ENCODE measurements at regions not wholly inside any gene's neighbourhood (a gene's known extent, or its start where the extent isn't known, plus 50 kb on each side); places are given as distances from the start of the nearest gene placed in this dataset.

DNA sequence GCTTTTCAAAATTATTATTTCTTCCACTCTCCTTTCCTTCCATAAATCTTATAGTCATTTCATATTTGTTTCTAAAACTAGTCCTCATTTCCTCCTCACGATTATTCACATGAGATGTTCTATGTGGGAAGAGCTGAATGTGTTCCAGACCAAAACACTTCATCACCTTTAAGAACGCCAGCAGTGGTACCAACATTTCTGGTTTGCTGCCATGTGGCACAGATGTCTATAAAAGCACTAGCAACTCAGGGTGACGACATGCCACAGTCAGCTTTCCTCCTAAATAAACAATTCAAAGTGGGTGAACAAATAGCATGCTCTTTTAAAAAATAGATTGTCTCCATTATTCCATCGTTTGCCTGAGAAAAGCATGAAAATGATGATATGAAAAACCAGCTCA lies 1217.8 kb upstream of the ADGRL2 start:
- H3K4me1 ChIP-seq = no peaks in the 10 kb centered on the region
- 64% methylated on average over 4 of the region's 4 CpGs for WGBS (ENCODE audit: insufficient coverage, low coverage, low lambda C conversion rate, missing lambda C conversion rate)
- intact Hi-C loops (cut with DNase I) = no loop called here
- no peaks in the 10 kb centered on the region for H3K36me3 ChIP-seq
- no peak overlapping the region for H3K4me3 ChIP-seq
- DNase-seq (no peak), ATAC-seq (no peak)
- no peaks in the 10 kb centered on the region for H3K9me3 ChIP-seq
- TF ChIP-seq POLR2A (IDR thresholded peaks at IDR 0.05) (no peak), CTCF (IDR thresholded peaks at IDR 0.05) (no peak)
- H3K27me3 ChIP-seq = no peaks in the 10 kb centered on the region
- no peak overlapping the region for H3K27ac ChIP-seq

- no peak for DNase-seq
- H3K27me3 ChIP-seq = no peaks in the 10 kb centered on the region
- ATAC-seq = no peak
- H3K36me3 ChIP-seq = no peaks in the 10 kb centered on the region
- 43% methylated on average over 1 of the region's 1 CpG for WGBS (ENCODE audit: insufficient coverage, low coverage, low lambda C conversion rate, missing lambda C conversion rate)
- TF ChIP-seq CTCF (IDR thresholded peaks at IDR 0.05) (no peak), POLR2A (IDR thresholded peaks at IDR 0.05) (no peak)
- H3K4me1 ChIP-seq = no peaks in the 10 kb centered on the region
- H3K27ac ChIP-seq = no peak overlapping the region
- intact Hi-C loops (cut with DNase I) = no loop called here
- no peak overlapping the region for H3K4me3 ChIP-seq
- no peaks in the 10 kb centered on the region for H3K9me3 ChIP-seq
Measured at GRCh38 chr1:80579055-80579454, 1221.7 kb upstream of the ADGRL2 start.

DNA sequence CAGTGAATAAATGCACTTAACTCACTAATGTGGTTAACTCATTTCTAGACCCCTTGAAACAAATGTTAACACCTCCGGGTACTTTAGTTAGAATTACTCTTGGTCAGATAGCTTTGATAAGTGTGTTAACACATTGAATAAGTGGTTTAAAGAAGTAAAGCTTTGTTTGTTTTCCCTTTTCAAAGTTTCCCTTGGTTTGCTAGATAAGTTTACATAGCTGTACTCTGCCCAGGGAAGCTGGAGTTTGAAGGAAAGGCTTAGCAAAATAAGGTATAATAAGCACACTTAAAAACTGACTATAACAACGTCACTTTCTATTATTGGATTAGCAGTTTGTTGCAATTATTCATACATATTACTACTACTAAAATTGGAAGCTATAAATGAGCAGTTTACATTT lies 1233.9 kb upstream of the ADGRL2 start:
- Histone ChIP-seq H3K4me3 (no peak overlapping the region), H3K36me3 (no peaks in the 10 kb centered on the region), H3K27me3 (no peaks in the 10 kb centered on the region), H3K9me3 (no peaks in the 10 kb centered on the region), H3K27ac (no peak overlapping the region), H3K4me1 (no peaks in the 10 kb centered on the region)
- DNase-seq (no peak), ATAC-seq (no peak)
- intact Hi-C loops (cut with DNase I) = no loop called here
- TF ChIP-seq POLR2A (IDR thresholded peaks at IDR 0.05) = no peak
- no peak for TF ChIP-seq CTCF (IDR thresholded peaks at IDR 0.05)
- 29% methylated on average over 2 of the region's 2 CpGs for WGBS (ENCODE audit: insufficient coverage, low coverage, low lambda C conversion rate, missing lambda C conversion rate)

DNA sequence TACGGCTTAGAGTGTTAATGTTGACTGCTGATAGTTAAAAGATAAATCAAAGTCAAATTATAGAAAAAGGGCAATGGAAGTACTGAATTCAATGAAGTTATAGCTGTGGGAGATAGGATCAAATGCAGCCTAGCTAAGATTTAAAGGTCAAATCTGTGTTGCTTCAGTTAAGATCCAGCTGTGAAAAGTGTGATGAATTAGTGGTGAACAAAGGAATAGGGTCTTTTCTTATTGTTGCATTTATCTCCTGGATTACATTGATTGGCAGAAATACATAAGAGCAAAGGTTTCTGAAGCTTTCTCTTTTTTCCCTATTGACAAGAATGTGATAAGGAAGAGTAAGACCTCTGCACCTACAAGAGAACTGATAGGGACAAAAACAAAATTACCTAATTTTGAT lies 1234.6 kb upstream of the ADGRL2 start:
- Histone ChIP-seq H3K4me3 (no peak overlapping the region), H3K27ac (no peak overlapping the region), H3K4me1 (no peaks in the 10 kb centered on the region), H3K36me3 (no peaks in the 10 kb centered on the region), H3K9me3 (no peaks in the 10 kb centered on the region), H3K27me3 (no peaks in the 10 kb centered on the region)
- no peak for DNase-seq
- TF ChIP-seq CTCF (IDR thresholded peaks at IDR 0.05) = no peak
- TF ChIP-seq POLR2A (IDR thresholded peaks at IDR 0.05) = no peak
- intact Hi-C loops (cut with DNase I) = no loop called here
- no peak for ATAC-seq
- 80% methylated on average over 1 of the region's 1 CpG for WGBS (ENCODE audit: insufficient coverage, low coverage, low lambda C conversion rate, missing lambda C conversion rate)

DNA sequence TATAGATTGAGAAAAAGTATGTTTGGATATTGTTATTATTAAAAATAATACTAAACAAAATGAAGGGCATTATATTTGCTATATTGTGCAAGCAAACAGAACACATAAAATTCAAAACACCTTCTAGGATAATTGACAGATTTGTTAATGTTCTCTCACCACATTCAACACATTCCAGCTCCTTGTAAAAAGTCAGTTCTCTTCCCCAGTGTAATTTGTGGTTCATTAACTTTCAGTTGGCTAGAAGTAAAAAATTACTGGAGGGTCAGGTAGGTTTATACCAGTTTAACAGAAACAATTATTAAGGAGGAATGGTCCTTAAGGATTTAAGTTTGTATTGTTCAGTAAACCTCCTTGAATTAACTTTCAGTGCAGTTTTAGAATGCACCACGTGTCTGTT lies 1235.3 kb upstream of the ADGRL2 start:
- WGBS (ENCODE audit: insufficient coverage, low coverage, low lambda C conversion rate, missing lambda C conversion rate) = 21% methylated on average over 1 of the region's 1 CpG
- H3K27ac ChIP-seq = no peak overlapping the region

More for the DNA sequence above, 1235.3 kb upstream of the ADGRL2 start:
- no peak for DNase-seq
- Histone ChIP-seq H3K4me3 (no peak overlapping the region), H3K27me3 (no peaks in the 10 kb centered on the region), H3K4me1 (no peaks in the 10 kb centered on the region), H3K36me3 (no peaks in the 10 kb centered on the region), H3K9me3 (no peaks in the 10 kb centered on the region)
- TF ChIP-seq CTCF (IDR thresholded peaks at IDR 0.05) (no peak), POLR2A (IDR thresholded peaks at IDR 0.05) (no peak)
- no peak for ATAC-seq
- intact Hi-C loops (cut with DNase I) = no loop called here

All from right lobe of liver (tissue), 6 donors.